SK-N-SH (cell line): ENCODE measurements at regions not wholly inside any gene's neighbourhood (a gene's known extent, or its start where the extent isn't known, plus 50 kb on each side); places are given as distances from the start of the nearest gene placed in this dataset.

Experiments
- CTCF ChIA-PET: fragments of 300-600, 350-600 bp; formaldehyde crosslinking; extraction: SDS; loops from one replicate; lab custom pipeline; 2021; lab: Yijun Ruan, JAX
- POLR2A ChIA-PET: fragments of 350-600 bp; sonication (Branson Sonifier 250); formaldehyde crosslinking; extraction: SDS; loops from one replicate; lab custom pipeline; 2020; ENCODE audit warnings: antibody characterized with exemption, inconsistent platforms; lab: Yijun Ruan, JAX
- DNase-seq: peaks from one replicate; pipeline ENCODE4 v3.0.0; 2012
- H2AFZ ChIP-seq: fragments of 200-600 bp; sonication (generic); 2 replicates; pipeline ENCODE4 v1.8.1; 2016; ENCODE audit warnings: antibody characterized with exemption, mild to moderate bottlenecking, low read depth
- H3F3A ChIP-seq: fragments of 200-600 bp; sonication (generic); replicated peaks from 2 replicates; pipeline ENCODE3; 2016; ENCODE audit warnings: antibody characterized with exemption, mild to moderate bottlenecking; ENCODE audit not compliant: insufficient read depth
- H3K27ac ChIP-seq, 2 experiments: fragments of 200-500 bp in 1 of 2; fragments of 200-600 bp in 1 of 2; sonication (Bioruptor generic) in 1 of 2; sonication (generic), shearing (Covaris generic) in 1 of 2; 2 replicates each; pipeline versions ENCODE4 v1.5.1 to v1.6.1; 2014 to 2016; ENCODE audit warnings: low read depth in 2 of 2, inconsistent platforms in 1 of 2, low read length in 1 of 2, mild to moderate bottlenecking in 1 of 2, mixed read lengths in 1 of 2
- H3K27me3 ChIP-seq: fragments of 200-600 bp; sonication (generic), shearing (Covaris generic); 2 replicates; pipeline ENCODE4 v1.6.1; 2016; ENCODE audit warnings: mixed run types; ENCODE audit not compliant: insufficient read depth
- H3K36me3 ChIP-seq, 2 experiments: fragments of 200-500 bp in 1 of 2; fragments of 200-600 bp in 1 of 2; sonication (Bioruptor generic) in 1 of 2; sonication (generic) in 1 of 2; replicated peaks in 1 of 2; 2 replicates each; pipeline versions ENCODE3 to v1.5.1; 2014 to 2016; ENCODE audit warnings: low read length in 1 of 2, mild to moderate bottlenecking in 1 of 2; ENCODE audit not compliant: insufficient read depth in 2 of 2, control insufficient read depth in 1 of 2
- H3K4me1 ChIP-seq, 2 experiments: fragments of 200-500 bp in 1 of 2; fragments of 200-600 bp in 1 of 2; sonication (Bioruptor generic) in 1 of 2; sonication (generic), shearing (Covaris generic) in 1 of 2; 2 replicates each; pipeline versions ENCODE4 v1.5.1 to v1.6.1; 2014 to 2016; ENCODE audit warnings: low read depth in 1 of 2, low read length in 1 of 2, mixed run types in 1 of 2; ENCODE audit not compliant: insufficient read depth in 2 of 2, control insufficient read depth in 1 of 2
- H3K4me2 ChIP-seq: fragments of 200-600 bp; sonication (generic), shearing (Covaris generic); 2 replicates; pipeline ENCODE4 v1.6.1; 2017; ENCODE audit warnings: mixed run types
- H3K4me3 ChIP-seq, 2 experiments: fragments of 200-500 bp in 1 of 2; fragments of 200-600 bp in 1 of 2; sonication (Bioruptor generic) in 1 of 2; sonication (generic), shearing (Covaris generic) in 1 of 2; 2 replicates each; pipeline versions ENCODE4 v1.5.1 to v1.8.1; 2014 to 2016; ENCODE audit warnings: low read depth in 2 of 2, inconsistent platforms in 1 of 2, low read length in 1 of 2, mild to moderate bottlenecking in 1 of 2, mixed read lengths in 1 of 2, moderate library complexity in 1 of 2
- H3K79me2 ChIP-seq: fragments of 200-600 bp; sonication (generic); 2 replicates; pipeline ENCODE4 v1.8.1; 2017; ENCODE audit warnings: mild to moderate bottlenecking; ENCODE audit not compliant: insufficient read depth
- H3K9ac ChIP-seq: fragments of 200-600 bp; sonication (generic); 2 replicates; pipeline ENCODE4 v1.6.1; 2017; ENCODE audit warnings: mixed run types
- H3K9me2 ChIP-seq: fragments of 200-600 bp; sonication (generic); 2 replicates; pipeline ENCODE4 v1.6.1; 2017; ENCODE audit warnings: mixed run types
- H3K9me3 ChIP-seq: fragments of 200-600 bp; sonication (generic); 2 replicates; pipeline ENCODE4 v1.6.1; 2017; ENCODE audit warnings: mixed run types, mild to moderate bottlenecking, moderate library complexity
- H4K20me1 ChIP-seq: fragments of 200-600 bp; sonication (generic); 2 replicates; pipeline ENCODE4 v1.6.1; 2017; ENCODE audit warnings: mild to moderate bottlenecking, mixed run types; ENCODE audit not compliant: insufficient read depth
- CHD2 ChIP-seq: fragments of 150-350 bp; IDR thresholded peaks from 2 replicates; pipeline ENCODE4 v1.6.1; 2018; ENCODE audit warnings: low read length; ENCODE audit not compliant: partially characterized antibody
- ELF1 ChIP-seq: IDR thresholded peaks from 2 replicates; pipeline ENCODE4 v1.4.0; 2012
- FOXM1 ChIP-seq: IDR thresholded peaks from 2 replicates; pipeline ENCODE4 v1.4.0; 2012; ENCODE audit warnings: low read depth, mild to moderate bottlenecking
- GATA2 ChIP-seq: sonication (generic); formaldehyde crosslinking; IDR thresholded peaks from 2 replicates; pipeline ENCODE4 v1.5.0; 2020; ENCODE audit warnings: mild to moderate bottlenecking, missing genetic modification reagents
- IRF3 ChIP-seq: fragments of 150-350 bp; IDR thresholded peaks from 2 replicates; pipeline ENCODE4 v1.6.1; 2016; ENCODE audit warnings: mild to moderate bottlenecking, low read depth, low read length
- MEF2A ChIP-seq: IDR thresholded peaks from 2 replicates; pipeline ENCODE4 v1.4.0; 2012; ENCODE audit warnings: low read depth, borderline replicate concordance
- NFIC ChIP-seq: IDR thresholded peaks from 2 replicates; pipeline ENCODE4 v1.4.0; 2012; ENCODE audit warnings: borderline replicate concordance
- NRF1 ChIP-seq: IDR thresholded peaks from 2 replicates; pipeline ENCODE4 v1.6.1; 2012; ENCODE audit warnings: low read depth, mild to moderate bottlenecking, low read length
- POLR2AphosphoS5 ChIP-seq: IDR thresholded peaks from 2 replicates; pipeline ENCODE4 v1.6.1; 2012; ENCODE audit warnings: low read depth, low read length
- RAD21 ChIP-seq: IDR thresholded peaks from 2 replicates; pipeline ENCODE4 v1.6.1; 2012; ENCODE audit warnings: mild to moderate bottlenecking, low read length
- RCOR1 ChIP-seq: fragments of 150-350 bp; IDR thresholded peaks from 2 replicates; pipeline ENCODE4 v1.6.1; 2017; ENCODE audit warnings: antibody characterized with exemption, low read length
- RFX5 ChIP-seq: IDR thresholded peaks from 2 replicates; pipeline ENCODE4 v1.6.1; 2012; ENCODE audit warnings: mild to moderate bottlenecking, improper control_type of control experiment, low read length
- SMC3 ChIP-seq: IDR thresholded peaks from 2 replicates; pipeline ENCODE4 v1.6.1; 2012; ENCODE audit warnings: low read depth, low read length, improper control_type of control experiment
- TAF1 ChIP-seq: IDR thresholded peaks from 2 replicates; pipeline ENCODE4 v1.6.1; 2012; ENCODE audit warnings: low read depth, mild to moderate bottlenecking, low read length, moderate library complexity, borderline replicate concordance
- TCF12 ChIP-seq: IDR thresholded peaks from 2 replicates; pipeline ENCODE4 v1.4.0; 2012
- TEAD4 ChIP-seq: IDR thresholded peaks from 2 replicates; pipeline ENCODE4 v1.4.0; 2012; ENCODE audit warnings: mild to moderate bottlenecking, borderline replicate concordance; ENCODE audit not compliant: insufficient read depth
- YY1 ChIP-seq: IDR thresholded peaks from 2 replicates; pipeline ENCODE4 v1.4.0; 2012; ENCODE audit warnings: low read depth, mild to moderate bottlenecking
- WGBS: methylation state at CpG from one replicate; pipeline ENCODE4 v1.1.6; 2017; ENCODE audit warnings: low lambda C conversion rate; 5-methylcytosine and 5-hydroxymethylcytosine counted together
- TF ChIP-seq, protein P1 (sequence below): IDR thresholded peaks from 2 replicates; pipeline ENCODE4 v1.4.0; 2012; ENCODE audit warnings: low read depth, borderline replicate concordance
- TF ChIP-seq, protein P2 (sequence below): fragments of 200-600 bp; sonication (generic); IDR thresholded peaks from 2 replicates; pipeline ENCODE4 v1.6.1; 2017; ENCODE audit warnings: antibody characterized with exemption, mild to moderate bottlenecking, moderate library complexity

DNA sequence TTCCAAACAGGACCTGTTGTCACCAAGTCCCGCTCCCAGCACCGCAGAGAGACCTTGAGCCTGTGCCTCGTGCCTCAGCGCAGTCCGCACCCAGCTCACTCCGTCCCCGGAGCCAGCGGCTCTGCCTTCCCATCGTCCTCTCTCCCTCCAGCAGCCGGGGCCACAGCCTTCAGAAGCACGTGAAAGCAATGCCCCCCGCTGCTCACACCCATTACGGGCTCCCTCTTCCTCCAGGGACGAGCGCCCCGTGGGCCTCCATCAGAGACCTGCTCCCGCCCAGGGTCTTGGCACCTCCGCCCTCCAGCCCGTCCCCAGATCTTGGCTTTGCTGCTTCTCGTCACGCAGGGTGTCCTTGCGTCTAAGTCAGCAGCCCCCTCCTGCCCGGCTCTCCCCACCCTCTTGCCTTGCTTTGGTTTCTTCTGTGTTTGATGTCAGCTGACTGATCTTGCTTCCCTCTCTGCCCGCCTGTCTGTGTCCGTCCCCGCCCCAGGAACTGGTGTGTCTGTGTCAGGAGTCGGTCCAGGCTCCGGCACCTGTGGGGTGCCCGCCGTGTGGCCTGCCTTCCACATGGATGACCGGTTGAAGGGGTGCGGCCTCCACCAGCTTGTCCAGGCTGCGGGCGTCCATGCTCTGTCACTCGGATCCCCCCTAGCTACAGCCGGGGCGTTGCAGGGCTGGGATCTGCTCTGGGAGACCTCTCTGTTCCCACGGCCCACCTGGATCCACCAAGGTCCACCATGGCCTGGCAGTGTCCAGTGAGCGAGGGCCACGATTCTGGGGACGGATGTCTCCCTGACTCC lies 61.9 kb downstream of the FOXL3 start:
- H3K4me3 ChIP-seq = no peak overlapping the region
- H3K36me3 ChIP-seq = no peaks in the 10 kb centered on the region
- no peaks in the 10 kb centered on the region for H4K20me1 ChIP-seq
- no peaks in the 10 kb centered on the region for H3K27me3 ChIP-seq
- no peaks in the 10 kb centered on the region for H3K79me2 ChIP-seq
- no peak for TF ChIP-seq TEAD4
- no peak for TF ChIP-seq GATA2 (CRISPR knock-in tag)
- TF ChIP-seq, protein P1, sequence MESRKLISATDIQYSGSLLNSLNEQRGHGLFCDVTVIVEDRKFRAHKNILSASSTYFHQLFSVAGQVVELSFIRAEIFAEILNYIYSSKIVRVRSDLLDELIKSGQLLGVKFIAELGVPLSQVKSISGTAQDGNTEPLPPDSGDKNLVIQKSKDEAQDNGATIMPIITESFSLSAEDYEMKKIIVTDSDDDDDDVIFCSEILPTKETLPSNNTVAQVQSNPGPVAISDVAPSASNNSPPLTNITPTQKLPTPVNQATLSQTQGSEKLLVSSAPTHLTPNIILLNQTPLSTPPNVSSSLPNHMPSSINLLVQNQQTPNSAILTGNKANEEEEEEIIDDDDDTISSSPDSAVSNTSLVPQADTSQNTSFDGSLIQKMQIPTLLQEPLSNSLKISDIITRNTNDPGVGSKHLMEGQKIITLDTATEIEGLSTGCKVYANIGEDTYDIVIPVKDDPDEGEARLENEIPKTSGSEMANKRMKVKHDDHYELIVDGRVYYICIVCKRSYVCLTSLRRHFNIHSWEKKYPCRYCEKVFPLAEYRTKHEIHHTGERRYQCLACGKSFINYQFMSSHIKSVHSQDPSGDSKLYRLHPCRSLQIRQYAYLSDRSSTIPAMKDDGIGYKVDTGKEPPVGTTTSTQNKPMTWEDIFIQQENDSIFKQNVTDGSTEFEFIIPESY = no peak
- TF ChIP-seq NFIC = no peak
- no peak for TF ChIP-seq RCOR1
- TF ChIP-seq POLR2AphosphoS5 = no peak
- no peak for TF ChIP-seq TAF1
- no peak for TF ChIP-seq RAD21
- TF ChIP-seq FOXM1 = no peak
- no peak for TF ChIP-seq NRF1
- no peak for TF ChIP-seq YY1
- TF ChIP-seq, protein P2, sequence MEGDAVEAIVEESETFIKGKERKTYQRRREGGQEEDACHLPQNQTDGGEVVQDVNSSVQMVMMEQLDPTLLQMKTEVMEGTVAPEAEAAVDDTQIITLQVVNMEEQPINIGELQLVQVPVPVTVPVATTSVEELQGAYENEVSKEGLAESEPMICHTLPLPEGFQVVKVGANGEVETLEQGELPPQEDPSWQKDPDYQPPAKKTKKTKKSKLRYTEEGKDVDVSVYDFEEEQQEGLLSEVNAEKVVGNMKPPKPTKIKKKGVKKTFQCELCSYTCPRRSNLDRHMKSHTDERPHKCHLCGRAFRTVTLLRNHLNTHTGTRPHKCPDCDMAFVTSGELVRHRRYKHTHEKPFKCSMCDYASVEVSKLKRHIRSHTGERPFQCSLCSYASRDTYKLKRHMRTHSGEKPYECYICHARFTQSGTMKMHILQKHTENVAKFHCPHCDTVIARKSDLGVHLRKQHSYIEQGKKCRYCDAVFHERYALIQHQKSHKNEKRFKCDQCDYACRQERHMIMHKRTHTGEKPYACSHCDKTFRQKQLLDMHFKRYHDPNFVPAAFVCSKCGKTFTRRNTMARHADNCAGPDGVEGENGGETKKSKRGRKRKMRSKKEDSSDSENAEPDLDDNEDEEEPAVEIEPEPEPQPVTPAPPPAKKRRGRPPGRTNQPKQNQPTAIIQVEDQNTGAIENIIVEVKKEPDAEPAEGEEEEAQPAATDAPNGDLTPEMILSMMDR = no peak
- TF ChIP-seq CHD2 = no peak
- TF ChIP-seq RFX5 = no peak
- no peak for TF ChIP-seq SMC3
- no peak for TF ChIP-seq ELF1
- TF ChIP-seq TCF12 = no peak
- TF ChIP-seq MEF2A = no peak
- no peak for TF ChIP-seq IRF3
- 77% methylated on average over 41 of the region's 41 CpGs for WGBS
- H3K27ac ChIP-seq = no peak overlapping the region
- ChIA-PET POLR2A (no interaction called here), CTCF (no interaction called here)
- H3K4me1 ChIP-seq = no peaks in the 10 kb centered on the region
- H3K4me2 ChIP-seq = no peak overlapping the region
- H2AFZ ChIP-seq = no peak overlapping the region
- H3F3A ChIP-seq = no peaks in the 10 kb centered on the region
- H3K9me3 ChIP-seq = no peaks in the 10 kb centered on the region
- H3K9ac ChIP-seq = no peak overlapping the region
- no peak for DNase-seq
- no peaks in the 10 kb centered on the region for H3K9me2 ChIP-seq
